SW 1271 (cell line): ENCODE measurements at regions not wholly inside any gene's neighbourhood (a gene's known extent, or its start where the extent isn't known, plus 50 kb on each side); places are given as distances from the start of the nearest gene placed in this dataset.

Source experiments
- DNase-seq, 2 experiments: peaks; one replicate each; lab custom pipeline; 2025; lab: John Stamatoyannopoulos, UW

DNA sequence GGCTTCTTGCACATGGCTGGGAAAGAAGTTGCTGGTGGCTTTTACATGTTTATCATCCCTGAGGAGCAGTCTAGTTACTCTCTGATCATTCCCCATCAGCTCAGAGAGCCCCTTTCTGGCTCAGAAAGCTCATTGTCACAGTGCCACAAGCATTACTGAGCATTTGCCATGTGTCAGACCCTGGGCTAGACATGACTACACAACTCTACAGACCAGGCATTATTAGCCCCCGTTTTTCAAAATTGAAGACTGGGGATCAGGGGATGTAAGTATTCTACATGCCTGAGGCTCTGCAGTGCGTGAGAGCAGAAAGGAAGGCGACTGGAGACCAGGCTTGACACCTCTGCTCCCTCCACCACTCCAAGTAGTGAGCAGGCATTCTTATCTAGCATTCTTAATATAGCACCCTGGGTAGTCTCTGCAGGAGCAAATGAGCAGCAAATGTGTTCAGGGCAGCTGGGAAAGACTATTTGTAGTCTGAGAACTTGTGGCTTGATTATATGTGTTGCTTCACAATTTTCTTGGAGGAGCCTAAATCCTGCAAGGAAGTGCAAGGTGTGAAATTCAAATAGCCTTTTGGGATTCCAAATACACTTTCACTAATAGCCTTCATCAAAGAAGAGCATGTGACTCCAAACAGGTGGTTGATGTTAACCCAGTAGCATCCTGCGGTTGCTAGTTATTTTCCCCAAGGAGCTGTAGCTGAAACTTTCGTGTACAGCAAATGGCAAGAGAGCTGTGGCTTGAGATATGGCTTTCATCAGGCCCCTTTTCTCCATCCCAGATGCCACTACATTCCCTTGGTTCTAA lies 143.2 kb downstream of the DDX1 start:
- DNase-seq, result no peak

DNA sequence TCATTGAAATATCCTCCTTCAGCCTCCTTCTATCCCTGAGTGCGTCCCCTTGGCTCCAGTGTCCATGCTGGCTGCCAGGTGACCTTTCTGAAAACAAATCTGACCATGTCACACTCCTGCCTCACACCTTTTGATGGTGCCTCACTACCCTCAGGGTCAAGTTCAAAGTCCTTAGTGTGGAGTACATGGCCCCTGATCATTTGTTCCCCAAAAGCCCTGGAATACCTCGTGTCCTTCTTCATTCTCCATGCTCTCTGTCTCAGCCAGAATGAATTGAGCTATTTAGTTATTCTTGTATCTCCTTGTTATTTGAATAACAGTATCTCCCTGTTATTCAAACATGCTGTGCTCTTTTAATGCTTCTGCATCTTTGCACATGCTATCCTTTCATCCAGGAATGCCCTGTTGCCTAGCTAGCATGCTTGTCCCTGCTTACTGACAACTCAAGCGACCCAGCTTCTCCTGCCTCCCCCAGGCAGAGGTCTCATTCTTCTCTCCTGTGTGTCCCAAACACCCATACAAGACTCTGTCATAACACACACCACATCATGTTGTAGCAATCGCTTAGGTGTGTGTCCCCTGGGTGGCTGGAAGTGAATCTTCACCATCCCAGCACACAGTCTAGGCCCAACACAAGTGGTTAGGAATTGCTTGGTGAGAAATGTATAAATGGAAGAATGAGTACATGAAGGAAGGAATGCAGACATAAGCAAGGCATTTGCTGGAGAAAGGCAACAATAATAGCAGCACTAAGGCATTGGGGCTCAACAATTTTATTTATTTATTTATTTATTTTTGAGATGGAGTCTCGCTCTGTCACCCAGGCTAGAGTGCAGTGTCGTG lies 144.0 kb downstream of the DDX1 start:
- DNase-seq, result no peak

DNA sequence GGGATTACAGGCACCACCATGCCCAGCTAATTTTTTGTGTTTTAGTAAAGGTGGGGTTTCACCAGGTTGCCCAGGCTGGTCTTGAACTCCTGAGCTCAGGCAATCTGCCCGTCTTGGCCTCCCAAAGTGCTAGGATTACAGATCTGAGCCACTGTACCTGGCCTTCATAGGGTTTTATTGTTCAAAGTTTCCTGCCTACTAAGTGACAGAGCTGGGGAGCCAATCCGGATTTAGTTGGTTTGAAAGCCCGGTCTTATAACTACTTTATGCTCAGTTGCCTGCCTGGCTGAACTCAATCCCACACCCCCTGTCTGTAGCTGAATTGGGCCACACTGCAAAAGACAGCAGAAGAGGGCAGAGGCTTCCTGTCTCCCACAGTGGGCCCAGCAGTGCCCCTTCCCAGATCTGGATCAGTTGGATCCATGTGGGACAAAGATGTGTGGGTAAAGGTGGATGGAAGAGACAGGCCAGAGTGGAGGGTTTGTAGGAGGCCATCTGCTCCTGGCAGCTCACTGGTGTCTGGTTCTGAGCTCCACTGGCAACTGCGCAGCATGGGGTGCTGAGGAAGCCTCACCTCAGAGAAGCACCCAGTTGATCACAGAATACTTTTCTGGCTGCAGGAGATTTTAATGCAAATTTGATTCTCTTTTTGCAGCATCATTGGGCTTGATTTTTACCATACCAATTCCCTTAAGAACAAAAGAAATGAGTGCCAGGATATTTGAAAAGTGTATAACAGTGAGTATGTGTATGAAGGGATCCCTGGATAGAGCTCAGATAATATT lies 144.9 kb downstream of the DDX1 start:
- DNase-seq, result no peak

DNA sequence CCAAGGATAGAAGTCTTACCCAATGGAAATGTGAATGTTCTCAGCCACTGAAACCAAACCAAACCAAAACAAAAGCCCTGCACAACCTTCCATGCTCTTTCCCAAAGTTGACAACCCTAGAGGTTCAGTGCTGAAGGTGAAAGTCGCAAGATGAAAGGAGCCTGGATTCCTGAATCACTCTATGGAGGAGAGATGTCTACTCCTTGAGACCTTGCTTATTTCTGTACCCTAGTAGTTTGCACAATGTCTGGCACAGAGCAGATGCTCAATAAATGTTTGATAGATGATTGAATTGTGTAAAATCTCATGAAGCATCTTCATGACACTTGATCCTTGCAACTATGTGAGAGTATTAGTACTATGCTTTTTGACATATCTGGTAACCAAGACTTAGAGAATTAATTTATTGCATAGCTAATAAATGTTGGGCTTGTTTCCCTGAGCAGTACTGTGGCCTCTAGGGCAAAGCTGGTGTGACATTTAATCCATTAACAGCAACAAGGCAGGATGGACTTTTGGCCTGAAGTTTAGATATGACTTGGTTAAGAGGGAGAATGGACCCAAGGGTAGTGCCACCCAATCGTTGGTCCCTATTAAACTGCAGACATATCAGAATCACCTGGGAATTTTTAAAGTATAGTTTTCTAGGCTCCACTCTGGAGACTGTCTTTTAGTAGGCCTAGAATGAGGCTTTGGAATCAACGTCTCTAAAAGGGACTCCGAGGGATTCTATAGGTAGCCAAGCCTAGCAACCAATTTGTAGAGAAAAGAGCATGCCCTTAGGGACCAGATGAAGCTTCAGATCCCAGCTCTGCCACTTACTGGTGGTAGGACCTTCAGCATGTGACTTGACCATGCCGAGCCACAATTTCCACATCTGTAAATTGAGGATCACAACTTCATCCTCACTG lies 145.9 kb downstream of the DDX1 start:
- no peak for DNase-seq

DNA sequence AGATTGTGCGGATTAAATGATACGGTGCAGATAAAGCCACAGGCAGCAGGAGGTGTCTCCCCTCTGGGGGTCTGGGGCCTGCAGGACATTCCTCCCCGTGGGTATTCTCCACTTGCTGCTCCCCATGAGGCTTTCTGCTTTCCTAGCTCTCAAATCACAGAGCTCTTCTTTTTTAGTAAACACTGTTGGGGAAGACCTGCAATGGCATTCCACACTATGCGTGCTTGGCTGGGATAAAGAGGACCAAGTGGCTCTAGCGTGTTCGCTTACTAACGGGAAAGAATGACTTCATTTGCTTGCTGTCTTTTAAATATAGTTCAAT lies 146.5 kb downstream of the DDX1 start:
- no peak for DNase-seq

DNA sequence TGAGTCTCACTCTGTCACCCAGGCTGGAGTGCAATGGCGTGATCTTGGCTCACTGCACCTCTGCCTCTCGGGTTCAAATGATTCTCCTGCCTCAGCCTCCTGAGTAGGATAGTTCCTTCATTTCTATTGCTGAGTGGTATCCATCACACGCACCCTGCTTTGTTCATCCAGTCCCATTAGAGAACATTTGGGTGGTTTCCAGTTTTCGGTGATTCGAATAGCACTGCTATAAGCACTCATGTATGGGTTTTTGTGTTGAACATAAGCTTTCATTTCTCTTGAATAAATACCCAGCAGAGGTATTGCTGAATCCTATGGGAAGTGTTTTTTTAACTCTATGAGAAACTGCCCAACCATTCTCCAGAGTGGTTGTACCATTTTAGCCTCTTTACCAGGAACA lies 147.3 kb downstream of the DDX1 start:
- DNase-seq, result no peak

DNA sequence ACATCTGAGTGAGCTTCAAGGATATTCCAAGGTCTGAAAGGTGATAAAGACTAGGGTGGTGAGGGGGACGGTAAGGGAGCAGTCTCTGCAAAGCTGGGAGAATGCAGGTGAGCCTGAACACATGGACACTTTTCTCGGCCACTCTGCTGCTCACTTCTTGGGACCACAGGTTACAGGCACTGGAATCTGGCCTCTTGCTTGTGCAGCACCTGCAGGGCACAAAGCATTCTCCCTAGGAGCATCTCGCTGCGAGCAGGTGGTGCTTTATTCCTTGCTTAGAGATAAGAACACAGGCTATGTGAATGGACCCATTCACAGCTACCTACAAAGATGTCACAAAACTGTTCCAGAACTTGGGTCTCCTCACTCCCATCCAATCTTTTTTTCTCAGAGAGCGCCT lies 153.2 kb downstream of the DDX1 start:
- no peak for DNase-seq

DNA sequence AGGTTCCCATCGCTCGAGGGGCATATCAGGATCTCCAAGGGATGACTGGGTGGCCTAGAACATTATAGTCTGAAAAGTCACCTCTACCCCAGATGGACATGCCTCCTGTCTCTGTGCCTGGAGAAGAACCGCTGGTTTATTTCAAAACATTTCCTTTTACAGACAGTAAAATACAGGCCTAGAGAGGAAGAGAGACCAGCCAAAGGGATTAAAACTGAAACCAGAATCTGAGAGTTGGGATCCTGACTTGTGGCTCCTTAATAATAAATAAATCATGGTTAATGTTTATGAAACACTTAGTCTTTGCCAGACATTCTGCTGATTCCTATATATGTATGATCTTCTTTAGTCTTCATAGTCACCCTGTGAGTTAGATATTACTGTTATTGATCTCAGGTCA lies 153.7 kb downstream of the DDX1 start:
- DNase-seq, result no peak

DNA sequence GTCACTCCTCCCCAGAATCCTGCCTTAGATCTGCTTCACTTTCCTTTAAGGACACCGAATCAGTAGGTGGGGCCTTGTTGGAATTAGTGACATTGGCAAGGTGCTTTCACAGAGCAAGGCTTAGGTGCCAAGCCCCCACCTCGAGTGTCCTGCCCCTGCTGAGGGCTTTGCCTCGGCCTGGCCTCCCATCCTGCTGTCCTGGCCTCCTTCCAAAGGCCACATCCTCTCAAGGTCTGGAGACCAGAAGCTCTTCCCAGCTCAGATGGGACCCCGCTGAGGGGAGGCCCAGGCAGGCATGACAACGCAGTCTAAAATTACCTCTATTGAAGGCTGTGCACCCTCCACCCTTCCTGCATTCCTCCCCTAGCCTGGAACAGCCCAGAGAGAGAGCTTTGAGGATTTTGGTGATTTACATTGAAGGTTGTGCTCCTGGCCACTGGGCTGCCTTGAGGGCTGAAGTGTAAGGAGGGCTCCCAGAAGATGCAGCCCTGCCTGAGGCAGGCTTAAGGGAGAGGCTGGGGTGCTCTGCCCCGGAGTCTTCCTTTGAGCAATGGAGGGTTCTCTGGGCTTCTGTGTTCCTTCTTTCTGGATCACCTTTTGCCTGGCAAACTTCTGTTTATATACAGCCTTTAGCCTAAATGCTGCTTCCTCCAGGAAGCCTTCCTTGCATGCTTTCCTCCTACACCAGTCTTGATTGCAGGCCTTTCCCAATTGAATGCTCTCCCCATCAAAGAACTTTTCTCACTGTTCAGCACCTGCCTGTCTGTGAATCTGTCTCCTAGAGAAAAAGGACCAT lies 154.4 kb downstream of the DDX1 start:
- no peak for DNase-seq

DNA sequence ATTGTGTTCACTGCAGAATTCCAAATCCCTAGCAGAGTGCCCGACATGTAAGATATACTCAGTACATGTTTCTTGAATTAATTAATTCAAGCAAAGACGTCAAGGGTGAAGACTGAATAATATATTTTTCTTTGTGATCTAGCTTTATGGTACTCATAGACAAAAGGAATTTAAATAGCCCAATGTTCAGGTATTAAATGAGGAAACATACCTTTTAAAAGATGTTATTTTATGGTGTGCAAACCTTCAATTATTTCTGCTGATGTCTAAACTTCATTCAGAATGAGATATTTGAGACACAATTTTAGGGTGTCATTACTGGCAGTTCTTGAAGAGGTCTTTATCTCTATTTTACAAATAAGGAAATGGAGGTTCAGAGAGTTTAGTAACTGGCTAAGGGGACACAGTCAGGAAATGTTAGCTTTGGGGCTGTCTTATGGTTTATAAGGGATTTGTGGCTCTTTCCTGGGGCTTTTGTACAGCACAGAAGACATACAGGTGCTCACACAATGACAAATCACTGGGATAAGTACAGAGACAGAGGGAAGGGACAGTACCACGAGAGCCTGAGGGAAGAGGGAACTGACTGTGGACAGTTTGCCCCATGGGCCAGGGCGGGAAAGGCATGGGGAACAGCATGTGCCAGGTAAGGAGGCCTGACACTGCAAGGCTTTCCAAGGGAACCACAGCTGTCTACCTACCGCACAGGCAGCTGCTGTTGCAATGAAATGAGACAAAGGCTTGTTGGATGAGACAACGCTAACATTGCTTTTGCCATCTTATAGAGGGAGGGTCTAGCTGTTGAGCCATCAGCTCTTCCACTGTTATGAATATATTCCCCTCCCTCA lies 155.3 kb downstream of the DDX1 start:
- DNase-seq, result no peak

DNA sequence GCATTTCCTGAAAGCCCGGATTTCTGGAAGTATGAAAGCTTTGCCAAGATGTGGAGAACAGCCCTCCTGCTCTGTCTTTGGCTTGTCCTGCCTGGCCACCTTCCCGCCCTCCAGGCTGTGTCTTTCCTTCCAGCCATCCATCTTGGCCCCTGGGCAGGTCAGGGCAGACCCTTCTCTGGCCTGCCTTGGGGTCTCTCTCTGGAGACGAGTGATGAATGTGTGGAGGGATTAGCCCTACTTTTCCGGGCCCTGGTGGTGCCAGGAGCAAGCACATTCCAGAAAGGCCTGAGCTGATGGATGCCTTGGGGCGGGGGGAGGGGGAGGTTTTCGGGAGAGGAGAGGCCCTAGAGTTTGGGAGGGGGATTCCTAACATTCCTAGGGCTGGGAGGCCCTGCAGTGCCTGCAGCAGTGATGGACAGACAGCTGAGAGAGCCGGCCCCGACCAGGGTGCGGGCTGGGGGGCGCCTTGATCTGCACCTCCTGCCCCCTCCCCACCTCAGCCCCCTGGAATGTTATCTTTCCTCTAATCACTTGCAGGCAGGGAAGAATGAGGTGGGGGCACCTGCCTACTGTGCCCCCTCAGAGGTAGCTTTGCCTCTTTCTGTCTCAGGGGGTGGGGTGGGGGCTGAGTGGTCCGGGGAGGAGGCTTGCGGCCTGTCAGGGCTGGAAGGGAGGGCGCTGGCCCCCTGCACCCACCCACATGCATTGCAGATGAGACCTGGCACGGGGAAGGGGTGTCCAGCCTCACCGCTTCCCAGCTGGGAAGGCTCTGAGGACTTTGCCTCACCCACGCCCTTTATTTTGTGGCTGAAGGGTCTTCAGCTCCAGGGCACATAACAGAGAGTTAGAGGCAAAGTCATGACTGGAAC lies 156.2 kb downstream of the DDX1 start:
- no peak for DNase-seq

DNA sequence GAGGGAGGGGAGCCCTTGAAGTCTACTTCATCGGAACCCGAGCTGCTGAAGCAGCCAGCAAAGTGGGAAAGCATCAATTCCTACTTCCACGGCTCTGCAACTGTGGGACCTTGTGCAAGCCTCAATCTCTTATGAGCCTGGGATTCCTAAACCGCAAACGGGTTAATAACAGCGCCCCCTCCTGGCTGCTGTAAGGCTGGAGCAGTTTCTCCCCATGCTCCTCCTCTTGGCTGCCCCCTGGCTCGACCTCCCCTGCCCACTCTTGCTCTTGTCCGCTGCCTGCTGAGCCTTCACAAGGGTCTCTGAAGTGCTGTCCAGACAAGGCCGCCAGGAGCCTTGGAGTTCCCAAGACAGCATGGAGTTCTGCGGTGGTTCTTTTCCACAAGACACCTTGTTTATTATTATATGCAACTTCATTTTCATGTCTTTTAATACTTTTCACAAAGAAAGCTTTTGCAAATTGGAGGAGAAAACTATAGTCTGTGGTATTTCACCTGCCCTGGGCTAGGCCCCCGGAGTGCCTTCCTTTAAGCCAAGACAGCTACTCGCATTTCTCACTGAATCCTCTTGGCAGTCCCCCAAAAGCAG lies 157.2 kb downstream of the DDX1 start:
- peak in 1 of 2 experiments; percentile 16 for DNase-seq

DNA sequence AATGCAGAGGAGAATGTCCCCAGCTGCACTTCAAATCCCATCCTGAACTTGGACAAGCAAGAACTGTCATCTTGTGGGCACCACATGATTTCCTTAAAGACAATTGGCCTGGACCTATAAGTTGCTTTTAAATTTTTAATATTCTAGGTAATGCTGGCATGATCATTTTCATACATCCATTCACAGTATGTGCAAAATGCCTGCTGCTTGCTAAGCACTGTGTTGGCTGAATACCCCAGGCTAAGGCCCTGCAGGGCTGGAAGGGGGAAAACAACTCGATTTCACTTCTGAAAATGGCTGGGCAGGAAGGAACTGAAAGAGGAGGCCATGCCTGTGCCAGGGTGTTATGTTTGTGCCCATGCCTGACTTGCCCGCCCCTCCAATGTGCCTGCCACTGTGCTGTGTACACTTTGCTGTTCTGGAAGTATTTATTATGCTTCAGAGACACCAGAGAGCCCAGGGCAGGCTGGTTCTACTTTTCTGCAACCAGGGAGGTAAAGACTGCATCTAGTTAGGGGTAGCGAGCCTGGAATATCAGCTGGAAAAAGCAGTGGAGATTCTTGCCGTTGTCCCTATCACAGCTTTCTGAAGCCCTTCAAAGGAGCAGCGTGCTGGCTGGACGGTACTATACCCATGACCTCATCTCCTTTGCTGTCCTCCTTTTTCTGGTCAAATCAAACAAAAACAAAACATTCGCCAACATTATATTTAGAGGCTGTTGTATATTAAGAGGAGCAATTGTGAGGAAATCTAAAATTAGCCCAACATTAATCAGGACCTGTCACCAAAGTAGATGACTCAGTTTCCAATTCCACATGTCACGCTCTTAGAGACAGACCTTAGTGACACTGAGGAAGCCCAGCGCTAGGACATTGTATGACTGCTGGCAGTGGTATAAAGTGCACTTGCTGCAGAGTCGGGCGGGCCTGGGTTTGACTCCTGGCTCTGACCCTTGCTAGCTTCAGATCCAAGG lies 158.1 kb downstream of the DDX1 start:
- DNase-seq, result no peak

DNA sequence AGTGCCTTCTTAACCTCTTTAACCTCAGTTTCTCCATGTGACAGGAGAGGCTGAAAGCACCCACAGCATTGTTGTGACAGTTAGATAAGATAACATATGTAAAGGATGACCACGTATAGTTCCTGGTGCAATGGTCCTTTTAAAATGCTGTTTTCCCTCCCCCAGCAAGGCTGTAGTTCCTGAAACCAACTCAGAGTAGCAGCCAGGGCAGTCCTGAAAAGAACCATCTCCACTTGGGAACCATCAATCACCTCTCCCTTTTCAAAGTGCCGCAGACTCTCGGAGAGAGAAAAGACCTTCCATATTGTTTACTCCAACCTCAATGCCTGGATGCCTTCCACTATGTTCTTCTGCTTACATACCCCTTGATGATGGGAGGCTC lies 158.8 kb downstream of the DDX1 start:
- no peak for DNase-seq

DNA sequence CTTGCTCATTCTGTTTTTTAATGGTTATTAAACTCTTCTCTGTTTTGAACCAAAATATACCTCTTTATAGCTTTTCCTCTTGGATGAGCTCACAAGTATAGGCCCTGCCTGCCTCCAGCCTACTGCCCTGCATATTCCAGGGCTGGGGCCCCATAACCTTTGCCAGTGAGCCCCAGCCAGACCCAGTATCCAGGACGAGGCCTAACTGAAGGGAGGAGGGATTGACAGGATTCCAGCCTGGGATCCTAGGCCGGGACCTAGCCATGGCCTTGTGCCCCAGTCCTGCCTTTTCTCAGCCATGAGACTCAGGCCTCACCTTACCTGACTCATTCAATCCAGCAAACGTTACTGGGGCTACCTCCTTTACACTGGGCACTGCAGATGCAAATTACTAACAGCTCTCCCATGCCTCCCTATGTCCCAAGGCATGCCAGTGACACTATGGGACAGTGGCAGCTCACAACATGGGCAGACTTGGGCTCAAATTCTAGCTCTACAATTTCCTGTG lies 159.2 kb downstream of the DDX1 start:
- no peak for DNase-seq

DNA sequence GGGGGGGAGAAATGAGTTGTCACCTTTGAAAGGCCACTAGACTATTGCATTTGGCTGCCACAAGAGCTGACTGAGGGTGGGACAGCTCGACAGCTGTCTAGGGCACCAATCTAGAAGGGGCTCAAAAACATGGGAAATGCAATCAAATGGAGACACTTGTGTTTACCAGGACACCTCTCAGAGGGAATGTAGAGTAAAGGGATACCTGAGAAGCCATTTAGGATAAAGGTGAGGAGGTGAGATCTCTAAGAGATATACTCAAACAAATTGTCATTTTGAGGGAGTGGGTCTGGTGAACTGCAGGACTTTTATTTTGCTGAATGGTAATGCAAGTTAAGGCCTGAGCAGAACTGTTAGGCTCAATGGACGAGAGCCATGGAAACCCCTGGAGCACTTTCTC lies 159.8 kb downstream of the DDX1 start:
- DNase-seq, result no peak
